HK-2 (cell line): ENCODE measurements at regions not wholly inside any gene's neighbourhood (a gene's known extent, or its start where the extent isn't known, plus 50 kb on each side); places are given as distances from the start of the nearest gene placed in this dataset.

Experiments
- DNase-seq: peaks from one replicate; pipeline ENCODE4 v3.0.0-alpha.2; 2018; ENCODE audit not compliant: unreplicated experiment

- DNase-seq = no peak
Measured at GRCh38 chr9:81532251-81532650, 157.1 kb downstream of the TLE1 start.

- DNase-seq = no peak
Measured at GRCh38 chr9:81531511-81531910, 157.8 kb downstream of the TLE1 start.

GRCh38 chr9:81530846-81531245 lies 158.5 kb downstream of the TLE1 start:
- no peak for DNase-seq

GRCh38 chr9:81530310-81530810 lies 159.0 kb downstream of the TLE1 start:
- no peak for DNase-seq

- DNase-seq = no peak
Measured at GRCh38 chr9:81529556-81530193, 159.7 kb downstream of the TLE1 start.

GRCh38 chr9:81526587-81526986 lies 162.8 kb downstream of the TLE1 start:
- DNase-seq = no peak

- DNase-seq = no peak
Measured at GRCh38 chr9:81522716-81523551, 166.4 kb downstream of the TLE1 start.

GRCh38 chr9:81521892-81522291 lies 167.5 kb downstream of the TLE1 start:
- no peak for DNase-seq

- DNase-seq = no peak
Measured at GRCh38 chr9:81519816-81520495, 169.4 kb downstream of the TLE1 start.

GRCh38 chr9:81517954-81518353 lies 171.4 kb downstream of the TLE1 start:
- no peak for DNase-seq

- DNase-seq = no peak
Measured at GRCh38 chr9:81513059-81513458, 176.3 kb downstream of the TLE1 start.

GRCh38 chr9:81512641-81513040 lies 176.7 kb downstream of the TLE1 start:
- DNase-seq = no peak

- no peak for DNase-seq
Measured at GRCh38 chr9:81508476-81508875, 180.9 kb downstream of the TLE1 start.

- no peak for DNase-seq
Measured at GRCh38 chr9:81506941-81507864, 182.1 kb downstream of the TLE1 start.

- no peak for DNase-seq
Measured at GRCh38 chr9:81499594-81499993, 189.8 kb downstream of the TLE1 start.

GRCh38 chr9:81499021-81499454 lies 190.3 kb downstream of the TLE1 start:
- DNase-seq = no peak

GRCh38 chr9:81498576-81498975 lies 190.8 kb downstream of the TLE1 start:
- no peak for DNase-seq

GRCh38 chr9:81497091-81497490 lies 192.3 kb downstream of the TLE1 start:
- DNase-seq = no peak

GRCh38 chr9:81492710-81493447 lies 196.5 kb downstream of the TLE1 start:
- DNase-seq = peak; percentile 3

- DNase-seq = peak; percentile 5
Measured at GRCh38 chr9:81490605-81491331, 198.6 kb downstream of the TLE1 start.
